ENCODE measurements at regions not wholly inside any gene's neighbourhood (a gene's known extent, or its start where the extent isn't known, plus 50 kb on each side); places are given as distances from the start of the nearest gene placed in this dataset.

DNA sequence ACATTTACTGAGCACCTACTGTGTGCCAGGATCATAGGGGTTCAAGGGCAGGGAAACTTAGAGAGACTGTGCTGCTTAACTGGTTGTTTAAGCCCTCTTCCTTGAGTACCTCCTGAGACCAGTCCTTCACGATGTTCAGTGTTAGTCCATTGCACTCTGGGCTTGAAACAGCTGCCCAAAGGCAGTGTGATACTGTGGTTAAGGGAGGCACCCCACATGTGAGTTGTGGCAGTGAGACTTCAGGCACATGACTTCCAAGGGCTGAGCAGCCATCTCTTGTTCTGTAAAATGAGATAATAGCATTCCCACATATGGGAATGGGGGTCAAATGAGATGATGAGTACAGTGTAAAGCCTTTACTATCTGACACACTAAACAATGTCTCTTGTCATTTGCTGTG, 75.1 kb downstream of the LINGO1 start:
- no peak for TF ChIP-seq CTCF (IDR thresholded peaks at IDR 0.05; ENCODE audit: low read depth, low read length)
- no peaks in the 10 kb centered on the region for H3K27me3 ChIP-seq (ENCODE audit: insufficient read depth, low read depth, severe bottlenecking)
- no peaks in the 10 kb centered on the region for H3K36me3 ChIP-seq
- H3K27ac ChIP-seq, result no peak overlapping the region
- no peaks in the 10 kb centered on the region for H3K9me3 ChIP-seq (ENCODE audit: severe bottlenecking)
- no peak overlapping the region for H3K4me3 ChIP-seq (ENCODE audit: low read depth, low read length)
- DNase-seq, result no peak

DNA sequence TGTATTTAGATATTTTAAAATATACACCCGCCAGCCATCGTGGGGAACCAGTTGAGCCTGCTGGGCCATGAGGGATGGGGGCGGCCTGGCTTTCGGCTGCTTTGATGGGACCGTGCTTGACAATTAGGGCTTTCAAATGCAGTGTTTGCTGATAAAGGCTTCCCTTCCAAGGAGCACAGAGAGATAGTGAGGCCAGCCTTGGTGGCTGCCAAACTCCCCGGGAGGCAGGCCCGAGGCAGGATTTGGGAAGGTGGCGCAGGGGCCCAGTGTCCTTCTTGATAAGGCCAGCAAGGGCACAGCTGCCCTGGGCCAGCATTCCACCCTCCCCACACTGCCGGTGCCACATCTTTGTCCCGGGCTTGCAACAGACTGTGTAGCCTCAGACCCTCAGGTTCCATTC, 75.6 kb downstream of the LINGO1 start:
- H3K27ac ChIP-seq, result no peak overlapping the region
- DNase-seq, result no peak
- H3K4me3 ChIP-seq (ENCODE audit: low read depth, low read length), result no peak overlapping the region
- H3K36me3 ChIP-seq, result no peaks in the 10 kb centered on the region
- H3K9me3 ChIP-seq (ENCODE audit: severe bottlenecking), result no peaks in the 10 kb centered on the region
- TF ChIP-seq CTCF (IDR thresholded peaks at IDR 0.05; ENCODE audit: low read depth, low read length), result no peak
- H3K27me3 ChIP-seq (ENCODE audit: insufficient read depth, low read depth, severe bottlenecking), result no peaks in the 10 kb centered on the region

DNA sequence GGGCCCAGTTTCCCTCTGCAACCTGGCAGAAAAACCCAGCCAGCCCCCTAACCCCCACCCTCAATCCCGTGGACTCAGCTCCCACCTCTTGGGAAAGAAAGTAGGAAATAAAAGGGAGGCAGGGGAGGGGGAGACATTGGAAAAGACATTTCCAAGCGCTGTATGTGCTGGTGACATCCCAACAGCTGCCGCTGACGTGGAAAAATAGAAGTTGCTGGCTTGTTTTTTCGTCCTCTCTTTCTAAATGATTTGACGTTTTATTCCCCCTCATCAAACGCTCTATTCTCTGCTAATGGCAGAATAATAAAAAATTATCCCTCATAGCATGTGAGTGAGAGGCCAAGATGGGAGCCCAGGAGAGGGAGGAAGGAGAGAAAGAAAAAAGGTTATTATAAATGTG, 76.1 kb downstream of the LINGO1 start:
- no peak overlapping the region for H3K27ac ChIP-seq
- no peaks in the 10 kb centered on the region for H3K36me3 ChIP-seq
- H3K4me3 ChIP-seq (ENCODE audit: low read depth, low read length), result no peak overlapping the region
- no peak for DNase-seq
- H3K27me3 ChIP-seq (ENCODE audit: insufficient read depth, low read depth, severe bottlenecking), result no peaks in the 10 kb centered on the region
- no peak for TF ChIP-seq CTCF (IDR thresholded peaks at IDR 0.05; ENCODE audit: low read depth, low read length)
- no peaks in the 10 kb centered on the region for H3K9me3 ChIP-seq (ENCODE audit: severe bottlenecking)

DNA sequence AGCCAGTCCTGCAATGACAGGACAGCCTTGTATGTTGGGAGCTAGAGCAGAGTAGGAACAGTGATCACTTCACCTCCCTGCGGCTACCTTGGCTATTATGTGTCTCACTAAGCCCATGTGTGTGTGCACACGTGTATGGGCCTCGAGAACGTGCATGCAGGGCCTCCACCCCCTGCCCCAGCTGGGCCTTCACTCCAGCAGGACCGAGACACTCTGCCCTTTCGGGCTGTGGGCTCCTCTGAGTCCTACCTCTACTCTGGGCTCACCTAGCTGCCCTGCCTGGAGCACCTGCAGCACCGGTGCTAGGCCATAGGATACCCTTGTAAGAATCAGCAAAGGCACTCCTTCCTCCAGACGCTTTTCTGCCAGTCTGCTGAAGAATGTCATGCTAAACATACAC, 77.5 kb downstream of the LINGO1 start:
- Histone ChIP-seq H3K4me3 (ENCODE audit: low read depth, low read length) (no peak overlapping the region), H3K36me3 (no peaks in the 10 kb centered on the region), H3K27ac (peak overlapping the region; percentile 33; the same call in 1 of the 2 replicates), H3K9me3 (ENCODE audit: severe bottlenecking) (no peaks in the 10 kb centered on the region), H3K27me3 (ENCODE audit: insufficient read depth, low read depth, severe bottlenecking) (no peaks in the 10 kb centered on the region)
- no peak for DNase-seq
- TF ChIP-seq CTCF (IDR thresholded peaks at IDR 0.05; ENCODE audit: low read depth, low read length), result no peak

DNA sequence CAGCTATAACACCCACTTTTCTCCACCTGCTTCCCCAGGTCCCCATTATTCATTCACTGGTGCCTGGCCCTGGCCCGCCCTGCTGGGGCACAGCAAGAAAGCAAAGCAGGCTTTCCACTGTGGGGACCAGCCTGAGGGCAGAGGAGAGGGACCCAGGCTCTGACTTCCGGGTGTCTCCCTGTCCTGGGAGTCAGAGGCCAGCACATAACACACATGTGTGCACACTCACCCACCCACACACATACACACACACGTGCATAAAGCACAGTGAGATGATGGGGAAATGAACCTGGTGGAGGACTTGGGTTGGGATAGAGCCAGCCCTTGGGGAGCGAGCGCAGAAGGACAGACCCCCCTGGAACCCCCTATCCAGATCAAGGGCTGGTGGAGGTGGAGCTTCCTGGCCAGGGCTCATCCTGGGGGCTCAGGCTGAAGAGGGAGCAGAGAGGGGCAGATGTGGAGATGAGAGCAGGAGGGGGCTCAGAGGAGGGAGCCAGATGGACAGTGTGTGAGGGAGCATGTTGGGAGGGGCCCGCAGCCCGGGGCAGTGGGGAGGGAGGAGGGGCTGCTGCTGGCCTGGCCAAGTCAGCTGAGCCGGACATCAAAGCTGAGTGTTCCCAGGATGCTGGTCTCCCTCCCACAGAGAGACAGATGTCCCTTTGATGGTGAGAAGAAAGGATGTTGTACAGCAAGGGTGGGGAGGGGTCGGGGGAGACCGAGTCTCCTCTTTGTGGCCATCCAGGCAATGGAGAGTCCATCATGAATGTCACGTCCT, 78.2 kb downstream of the LINGO1 start:
- Histone ChIP-seq H3K27me3 (ENCODE audit: insufficient read depth, low read depth, severe bottlenecking) (no peaks in the 10 kb centered on the region), H3K9me3 (ENCODE audit: severe bottlenecking) (no peaks in the 10 kb centered on the region), H3K27ac (peak overlapping the region; percentile 70), H3K4me3 (ENCODE audit: low read depth, low read length) (no peak overlapping the region), H3K36me3 (no peaks in the 10 kb centered on the region)
- DNase-seq, result peak; percentile 85
- TF ChIP-seq CTCF (IDR thresholded peaks at IDR 0.05; ENCODE audit: low read depth, low read length), result no peak

DNA sequence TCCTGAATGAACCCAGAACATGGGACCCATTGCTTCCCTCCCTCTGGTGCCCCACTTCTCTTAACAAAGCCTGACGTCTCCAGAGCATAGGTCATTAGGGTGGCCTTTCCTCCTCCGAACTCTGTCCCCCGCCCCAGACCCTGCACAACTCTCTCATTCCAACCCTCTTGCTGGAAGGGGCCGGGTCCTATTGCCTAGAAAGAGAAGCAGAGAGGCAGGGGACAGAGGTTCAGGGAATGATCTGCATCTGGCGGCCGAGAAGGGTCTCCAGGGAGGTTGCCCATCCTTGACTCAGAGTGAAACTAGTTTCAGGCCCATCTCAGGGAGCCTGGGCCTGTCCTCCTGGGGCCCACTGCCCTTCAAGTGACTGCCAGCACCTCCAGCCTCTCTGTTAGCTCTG, 79.0 kb downstream of the LINGO1 start:
- Histone ChIP-seq H3K9me3 (ENCODE audit: severe bottlenecking) (no peaks in the 10 kb centered on the region), H3K27ac (no peak overlapping the region), H3K36me3 (no peaks in the 10 kb centered on the region), H3K27me3 (ENCODE audit: insufficient read depth, low read depth, severe bottlenecking) (no peaks in the 10 kb centered on the region), H3K4me3 (ENCODE audit: low read depth, low read length) (no peak overlapping the region)
- no peak for TF ChIP-seq CTCF (IDR thresholded peaks at IDR 0.05; ENCODE audit: low read depth, low read length)
- DNase-seq, result no peak
